ENCODE measurements at regions not wholly inside any gene's neighbourhood (a gene's known extent, or its start where the extent isn't known, plus 50 kb on each side); places are given as distances from the start of the nearest gene placed in this dataset.
"Not testable (repeated sequence)": the region's sequence is repeated elsewhere in the genome, so short reads cannot be mapped to it uniquely, and the experiment has no call there.

DNA sequence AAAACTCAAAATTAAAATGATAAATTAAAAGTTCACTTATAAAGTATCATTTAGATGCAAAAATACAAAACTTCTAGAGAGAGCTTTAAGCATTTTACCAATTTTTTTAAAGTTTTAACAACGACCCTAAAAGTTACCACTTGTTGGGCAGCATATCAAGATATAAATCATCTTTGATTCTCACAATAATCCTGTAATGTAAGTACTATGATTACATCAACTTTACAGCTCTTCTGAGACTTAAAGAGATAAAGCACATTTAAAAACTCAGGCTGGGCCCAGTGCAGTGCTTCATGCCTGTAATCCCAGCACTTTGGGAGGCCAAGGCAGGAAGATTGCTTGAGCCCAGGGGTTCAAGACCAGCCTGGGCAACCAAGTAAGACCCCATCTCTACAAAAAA, 202.7 kb upstream of the GPC6 start:
- DNase-seq: no peak

DNA sequence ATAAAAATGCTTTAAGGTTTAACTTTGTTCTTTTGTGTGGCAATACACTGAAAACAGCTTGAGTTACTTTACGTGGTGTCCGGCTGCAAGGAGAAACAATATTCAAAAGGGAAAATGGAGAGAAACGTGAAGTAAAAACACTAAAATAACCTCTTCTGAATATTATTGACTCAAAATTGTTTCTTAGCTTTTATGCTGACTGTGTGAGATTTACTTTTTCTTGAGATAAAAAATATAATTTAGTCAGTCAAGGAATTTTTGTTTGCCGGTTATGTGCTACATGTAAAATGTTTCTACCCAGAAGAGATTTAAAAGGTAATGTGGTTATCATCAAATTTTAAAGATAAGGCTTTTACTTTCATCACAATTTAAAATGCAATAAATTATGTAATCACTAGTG, 200.6 kb upstream of the GPC6 start:
- DNase-seq: no peak

DNA sequence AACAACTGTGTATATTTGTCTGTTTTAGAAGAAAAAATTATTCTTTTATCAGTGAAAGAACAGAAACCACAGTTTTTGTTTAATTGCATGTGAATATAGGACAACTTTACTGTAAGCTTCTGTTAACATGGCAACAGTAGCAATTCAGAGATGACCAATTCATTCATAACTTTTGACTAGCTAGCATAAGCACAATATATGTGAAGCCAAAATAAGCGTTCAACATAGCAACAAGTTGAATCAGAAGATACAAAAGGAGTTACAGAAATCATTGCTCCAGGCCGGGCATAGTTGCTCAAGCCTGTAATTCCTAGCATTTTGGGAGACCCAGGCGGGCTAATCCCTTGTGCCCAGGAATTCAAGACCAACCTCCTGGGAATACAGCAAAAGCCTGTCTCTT, 197.1 kb upstream of the GPC6 start:
- DNase-seq: peak; percentile 58

DNA sequence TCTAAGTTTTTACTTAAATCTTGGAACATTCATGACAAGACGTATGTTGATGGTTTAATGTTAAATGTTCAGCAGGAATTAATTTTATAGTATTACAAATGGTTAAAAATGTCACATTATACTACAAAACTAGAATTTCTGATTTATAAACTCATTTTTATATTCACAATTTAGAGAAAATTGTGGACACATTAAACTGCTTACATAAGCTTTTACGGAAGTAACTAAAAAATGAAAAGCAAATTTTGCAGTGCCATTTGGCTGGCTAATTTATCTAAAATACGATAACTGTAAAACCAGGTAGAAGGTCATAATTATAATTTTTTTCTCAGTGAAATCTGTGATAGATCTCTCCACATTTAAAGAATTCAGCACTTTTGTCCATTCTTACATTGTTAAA, 190.2 kb upstream of the GPC6 start:
- DNase-seq: no peak

DNA sequence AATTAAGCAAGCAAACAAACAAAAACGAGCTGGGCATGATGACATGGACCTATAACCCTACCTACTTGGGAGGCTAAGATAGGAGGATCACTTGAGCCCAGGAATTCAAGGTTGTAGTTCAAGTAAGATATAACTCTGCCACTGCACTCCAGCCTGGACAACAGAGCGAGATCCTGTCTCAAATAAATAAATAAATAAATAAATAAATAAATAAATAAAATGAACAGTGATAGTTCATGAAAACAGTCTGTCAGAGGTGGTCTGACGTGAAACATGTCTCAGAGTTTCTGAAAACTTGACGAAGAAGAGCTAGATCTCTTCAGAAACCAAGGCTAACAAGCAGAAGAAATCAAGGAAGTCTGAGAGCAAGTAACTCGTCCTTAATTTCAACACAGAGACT, 188.8 kb upstream of the GPC6 start:
- no peak for DNase-seq

DNA sequence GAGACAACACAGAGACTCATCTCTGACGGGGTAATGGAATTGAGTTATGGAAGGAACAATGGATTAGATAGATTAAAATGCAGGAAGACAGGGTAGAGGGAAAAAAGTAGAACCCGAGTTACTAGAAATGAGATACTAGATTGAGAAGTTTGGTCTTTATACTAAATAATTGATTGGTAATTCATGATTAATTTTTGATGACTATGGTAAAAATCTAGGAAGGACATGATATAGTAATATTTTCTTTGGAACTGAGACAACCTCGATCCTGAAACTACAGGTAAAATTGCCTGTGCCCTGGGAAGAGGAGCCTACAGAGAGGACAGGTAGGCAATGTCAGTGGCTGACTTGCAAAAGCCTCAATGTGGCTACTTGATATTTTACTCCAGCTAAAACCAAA, 188.4 kb upstream of the GPC6 start:
- DNase-seq: no peak

DNA sequence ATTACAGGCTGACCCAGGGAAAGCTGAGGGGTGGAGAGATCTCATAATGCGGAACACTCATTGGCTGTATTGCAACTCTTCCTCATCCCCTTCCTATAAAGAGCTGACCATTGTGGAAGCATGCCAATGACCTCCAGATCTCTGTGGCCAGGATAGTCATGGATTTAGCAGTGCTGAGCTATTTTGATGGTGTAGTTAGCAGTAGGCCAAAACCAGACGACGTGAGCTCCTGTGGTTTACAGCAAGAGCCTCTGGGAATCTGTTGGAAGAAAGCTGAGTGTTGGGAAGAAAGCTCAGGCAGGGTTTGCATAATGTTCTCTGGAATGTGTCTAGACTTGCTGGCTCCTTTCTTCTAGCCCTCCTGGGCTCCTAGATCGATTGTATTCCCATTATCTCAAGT, 187.5 kb upstream of the GPC6 start:
- DNase-seq: peak; percentile 77

DNA sequence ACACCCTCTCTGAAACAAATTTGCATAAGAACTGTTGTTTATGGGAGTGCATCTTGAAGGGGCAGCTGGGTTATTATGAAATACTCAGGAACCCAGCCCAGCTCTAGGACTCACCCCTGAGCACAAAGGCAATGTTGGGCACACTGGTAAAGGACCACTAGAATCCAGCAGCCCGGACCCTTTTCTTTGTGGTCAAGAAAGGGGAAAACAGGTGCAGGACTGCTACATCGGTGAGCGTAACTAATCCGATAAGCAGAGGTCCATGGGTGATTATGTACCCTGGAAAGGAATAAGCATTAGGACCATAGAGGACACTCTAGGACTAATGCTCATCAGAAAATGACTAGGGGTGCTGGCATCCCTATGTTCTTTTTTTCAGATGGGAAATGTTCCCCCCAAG, 185.0 kb upstream of the GPC6 start:
- DNase-seq: not testable (repeated sequence)

DNA sequence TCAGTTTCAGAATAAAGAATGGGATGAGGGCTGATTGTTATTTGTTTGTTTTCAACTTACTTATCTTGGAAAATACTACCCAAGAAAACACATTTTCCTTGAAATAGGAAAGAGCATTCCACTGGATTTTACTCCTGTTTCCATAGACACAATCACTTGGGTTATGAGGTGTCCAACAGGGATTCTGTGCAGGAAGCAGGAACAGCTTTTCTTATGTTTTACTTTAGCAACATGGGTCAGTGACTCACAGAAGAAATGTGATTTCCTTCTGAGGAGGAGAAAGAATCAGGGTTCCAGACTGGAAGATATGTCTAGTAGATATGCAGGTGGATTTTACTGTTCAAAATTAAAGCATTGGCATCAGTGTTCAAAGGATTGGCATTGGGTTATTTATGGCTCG, 180.8 kb upstream of the GPC6 start:
- peak; percentile 13 for DNase-seq

DNA sequence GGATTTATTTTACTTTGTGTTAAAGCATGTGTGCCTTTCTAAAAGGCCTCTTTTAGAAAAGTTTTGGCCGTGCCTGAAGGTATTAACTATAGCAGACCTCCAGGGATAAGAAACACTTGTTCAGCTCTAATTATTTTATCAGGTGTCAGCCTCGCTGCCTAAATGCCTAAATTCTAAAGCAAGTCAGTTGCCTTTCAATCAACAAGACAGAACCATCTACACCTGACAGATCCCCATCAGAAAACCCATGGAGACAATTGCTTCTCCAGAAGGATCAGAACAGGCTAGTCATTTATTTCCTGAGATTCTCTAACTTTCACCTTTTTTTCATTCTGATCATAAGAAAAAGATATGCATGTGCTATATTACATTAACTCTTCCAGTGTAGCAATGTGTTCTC, 171.4 kb upstream of the GPC6 start:
- no peak for DNase-seq

DNA sequence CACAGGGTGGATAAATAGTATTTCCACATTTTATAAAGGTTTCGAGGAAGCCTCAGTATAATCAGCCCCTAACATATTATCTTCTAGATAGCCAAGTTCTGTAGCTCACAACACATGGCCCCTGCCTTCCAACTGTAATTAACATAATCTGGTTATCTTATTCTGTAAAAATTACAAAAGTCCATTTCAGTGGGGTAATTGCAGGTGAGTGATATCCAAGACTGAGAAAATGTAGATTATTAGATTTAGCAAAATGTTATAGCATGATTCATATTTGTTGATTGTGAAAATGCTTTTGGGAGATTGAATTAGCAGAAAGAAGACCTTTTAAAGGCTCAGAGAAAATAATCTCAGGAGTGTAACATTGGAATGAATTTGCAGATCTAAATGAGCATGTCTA, 168.3 kb upstream of the GPC6 start:
- no peak for DNase-seq

DNA sequence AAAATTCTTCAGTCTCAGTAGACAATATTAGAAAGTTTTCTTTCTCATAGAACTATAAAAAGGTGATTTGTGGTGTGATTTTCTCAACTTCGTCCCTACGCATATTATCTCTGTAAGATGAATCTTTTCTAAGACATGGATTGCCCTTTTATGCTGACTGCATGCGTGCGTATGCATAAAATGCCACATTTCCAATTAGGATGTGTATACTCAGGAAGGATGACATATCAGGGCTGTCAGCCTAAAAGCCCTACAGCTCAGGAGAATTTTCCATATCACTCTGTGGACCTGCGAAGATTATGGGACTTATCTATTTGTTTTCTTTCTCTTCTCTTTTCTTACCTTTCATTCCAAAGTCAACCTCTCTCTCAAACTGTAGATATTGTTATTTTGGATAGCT, 166.5 kb upstream of the GPC6 start:
- no peak for DNase-seq

DNA sequence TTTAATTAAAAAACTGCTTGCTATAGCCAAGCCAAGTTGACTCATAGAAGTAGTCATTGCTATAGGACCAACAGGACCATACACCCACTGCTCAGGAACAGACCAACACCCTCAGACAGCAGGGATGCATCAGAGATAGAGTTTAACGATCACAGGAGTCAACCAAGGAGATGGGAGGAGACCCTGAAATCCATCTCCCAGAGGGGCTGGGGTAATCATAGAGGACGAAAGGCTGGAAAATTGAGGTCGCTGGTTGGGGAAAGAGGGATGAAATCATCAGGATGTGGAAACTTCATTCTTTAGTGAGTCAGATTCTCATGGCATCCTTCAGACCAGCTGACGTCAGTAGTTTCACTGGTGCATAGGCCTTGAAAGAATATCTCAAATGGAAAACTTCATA, 160.4 kb upstream of the GPC6 start:
- peak; percentile 85 for DNase-seq

DNA sequence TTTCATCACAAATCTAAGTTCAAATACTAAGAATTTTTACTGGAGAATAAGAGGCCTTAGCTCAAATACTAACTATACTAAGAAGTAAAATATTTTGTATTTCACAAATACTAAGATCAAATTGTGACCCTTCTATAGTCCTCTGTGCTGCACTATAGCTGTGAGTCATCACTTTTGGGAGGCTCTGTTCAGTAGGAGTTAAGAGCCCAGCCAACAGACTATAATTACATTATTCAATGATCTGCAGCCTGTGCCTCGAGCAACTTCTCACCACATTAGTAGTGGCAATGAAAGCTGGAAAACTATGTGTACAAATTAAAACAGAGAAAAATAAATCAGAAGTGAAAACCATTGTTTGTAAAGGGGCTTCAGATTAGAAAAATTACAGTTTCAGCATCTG, 147.3 kb upstream of the GPC6 start:
- peak; percentile 54 for DNase-seq

DNA sequence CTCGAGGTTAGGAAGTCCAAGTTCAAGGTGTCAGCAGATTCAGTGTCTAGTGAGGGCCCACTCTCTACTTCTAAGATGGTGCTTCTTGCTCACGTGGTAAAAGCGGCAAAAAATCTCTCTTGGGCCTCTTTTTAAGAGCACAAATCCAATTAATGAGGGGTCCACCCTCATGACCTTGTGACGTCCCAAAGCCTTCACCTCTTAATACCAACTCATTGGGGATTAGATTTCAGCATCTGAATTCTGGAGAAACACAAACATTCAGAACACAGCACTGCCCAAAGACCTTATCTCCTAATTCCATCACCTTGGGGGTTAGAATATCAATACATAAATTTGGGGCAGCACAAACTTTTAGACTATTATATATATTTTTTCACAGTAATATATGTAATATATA, 146.4 kb upstream of the GPC6 start:
- no peak for DNase-seq

DNA sequence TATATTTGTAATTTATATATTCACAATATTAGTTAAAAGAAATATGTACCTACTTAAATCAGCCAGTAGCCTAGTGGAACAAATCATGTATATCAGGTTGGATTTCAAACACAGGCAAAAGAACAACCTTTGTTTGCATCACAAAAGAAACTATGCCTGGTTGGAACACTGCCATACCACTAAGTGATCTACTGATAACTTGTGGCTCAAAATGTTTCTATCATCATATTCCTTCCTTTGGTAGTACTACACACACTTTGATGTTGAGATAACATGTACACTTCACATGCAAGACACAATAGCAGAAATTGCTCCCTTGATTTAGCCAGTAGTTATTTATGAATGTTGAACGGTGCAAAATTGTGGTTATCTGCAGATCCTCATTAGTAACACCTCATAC, 146.0 kb upstream of the GPC6 start:
- peak; percentile 46 for DNase-seq

DNA sequence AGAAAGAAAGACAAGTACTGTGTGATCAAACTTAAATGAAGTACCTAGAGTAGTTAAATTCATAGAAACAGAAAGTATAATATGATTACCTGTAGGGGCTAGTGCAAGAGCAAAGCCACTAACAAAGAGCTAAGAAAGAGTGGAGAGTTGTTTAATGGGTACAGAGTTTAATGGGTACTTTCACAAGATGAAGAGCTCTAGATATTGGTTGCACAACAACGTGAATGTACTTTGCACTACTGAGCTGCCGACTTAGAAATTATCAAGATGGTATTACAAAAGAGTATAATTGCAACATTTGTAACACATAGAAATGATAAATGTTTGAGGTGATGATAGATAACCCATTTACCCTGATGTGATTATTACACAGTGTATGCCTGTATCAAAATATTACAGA, 140.3 kb upstream of the GPC6 start:
- DNase-seq: no peak

DNA sequence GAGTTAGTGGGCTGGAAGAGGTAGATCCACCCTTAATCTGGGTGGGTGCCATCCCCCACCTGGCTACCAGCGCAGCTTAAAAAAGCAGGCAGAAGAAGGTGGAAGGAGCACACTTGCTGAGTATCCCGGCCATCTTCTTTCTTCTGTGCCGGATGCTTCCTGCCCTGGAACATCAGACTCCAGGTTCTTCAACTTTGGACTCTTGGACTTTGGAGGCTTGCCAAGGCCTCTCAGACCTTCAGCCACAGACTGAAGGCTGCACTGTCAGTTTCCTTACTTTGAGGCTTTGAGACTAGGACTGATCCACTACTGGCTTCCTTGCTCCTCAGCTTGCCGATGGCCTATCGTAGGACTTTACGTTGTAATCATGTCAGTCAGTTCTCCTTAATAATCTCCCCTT, 127.6 kb upstream of the GPC6 start:
- no peak for DNase-seq

DNA sequence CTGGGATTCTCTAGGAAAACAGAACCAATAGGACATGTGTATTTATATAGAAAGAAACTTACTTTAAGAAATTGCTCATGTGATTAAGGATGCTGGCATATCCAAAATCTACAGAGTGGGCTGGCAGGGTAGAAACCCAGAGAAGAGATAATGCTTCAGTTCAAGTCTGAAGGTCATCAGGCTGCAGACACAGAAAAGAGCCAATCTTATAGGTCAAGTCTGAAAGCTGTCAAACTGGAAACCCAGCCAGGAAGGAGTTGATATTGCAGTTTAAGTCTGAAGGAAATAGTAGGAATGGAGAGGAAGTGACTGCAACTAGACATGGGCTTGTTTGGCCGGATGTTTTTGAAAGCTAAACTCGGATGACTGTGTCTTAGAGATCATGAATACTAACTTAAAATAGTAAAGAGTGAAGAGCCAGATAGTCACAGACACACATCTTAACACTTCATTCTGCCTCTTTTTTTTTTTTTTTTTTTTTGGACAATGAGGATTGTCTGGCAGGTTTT, 125.3 kb upstream of the GPC6 start:
- DNase-seq: no peak

DNA sequence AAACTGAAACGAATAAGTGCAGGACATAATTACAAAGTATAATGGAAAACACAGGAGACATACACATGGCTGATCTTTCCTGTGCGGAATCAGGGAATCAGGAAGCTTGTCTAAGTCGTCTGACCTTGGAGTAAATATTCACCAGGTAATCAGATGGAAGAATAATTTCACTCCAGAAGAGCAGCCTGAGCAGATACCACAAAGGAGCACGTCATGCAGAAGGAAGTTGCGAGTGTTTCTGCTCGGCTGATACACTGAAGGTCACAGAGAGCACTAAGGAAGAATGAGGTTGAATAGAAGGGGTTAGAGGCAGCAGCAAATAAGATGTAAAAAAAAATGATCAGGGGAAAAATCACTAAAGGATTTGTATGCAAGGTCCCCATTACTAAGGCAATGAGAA, 122.3 kb upstream of the GPC6 start:
- DNase-seq: no peak

DNA sequence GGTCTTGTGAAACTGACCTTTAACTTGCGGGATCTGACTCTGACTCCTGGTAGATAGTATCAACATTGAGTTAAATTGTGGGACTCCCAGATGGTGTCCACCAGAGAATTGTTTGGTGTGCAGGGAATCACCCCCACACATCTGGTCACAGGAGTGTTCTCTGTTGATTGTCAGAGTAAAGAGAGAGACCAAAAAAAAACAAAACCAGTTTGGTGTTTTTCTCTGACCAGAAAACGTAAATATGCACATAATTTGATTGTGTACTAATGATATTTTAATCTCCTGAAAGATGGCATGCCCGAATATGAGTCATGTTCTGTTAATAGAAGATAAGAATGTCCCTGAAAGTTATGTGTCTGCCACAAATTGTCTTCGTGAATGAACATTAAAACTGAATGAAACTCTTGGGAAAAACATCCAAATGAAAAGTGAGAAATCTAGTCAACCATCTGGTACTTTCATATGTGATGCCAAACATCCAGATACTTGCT, 118.5 kb upstream of the GPC6 start:
- peak; percentile 14 for DNase-seq

DNA sequence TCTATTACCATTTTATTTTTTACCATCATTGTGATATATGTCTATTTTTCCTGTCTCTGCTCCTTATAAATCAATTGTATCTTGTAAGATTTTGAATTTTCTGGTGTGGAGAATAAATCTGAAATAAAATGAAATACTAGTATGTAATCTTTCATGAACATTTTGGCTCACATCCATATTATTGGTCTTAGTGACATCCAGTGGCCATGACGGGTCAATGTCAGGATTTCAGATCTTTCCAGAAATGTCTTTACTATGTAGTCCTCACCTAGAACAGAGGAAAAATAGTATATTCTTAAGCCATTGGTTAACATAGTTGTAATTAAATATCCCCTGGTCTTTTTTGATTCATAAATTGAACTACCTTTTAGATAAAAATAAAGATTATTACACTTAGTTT, 109.8 kb upstream of the GPC6 start:
- DNase-seq: peak; percentile 3

DNA sequence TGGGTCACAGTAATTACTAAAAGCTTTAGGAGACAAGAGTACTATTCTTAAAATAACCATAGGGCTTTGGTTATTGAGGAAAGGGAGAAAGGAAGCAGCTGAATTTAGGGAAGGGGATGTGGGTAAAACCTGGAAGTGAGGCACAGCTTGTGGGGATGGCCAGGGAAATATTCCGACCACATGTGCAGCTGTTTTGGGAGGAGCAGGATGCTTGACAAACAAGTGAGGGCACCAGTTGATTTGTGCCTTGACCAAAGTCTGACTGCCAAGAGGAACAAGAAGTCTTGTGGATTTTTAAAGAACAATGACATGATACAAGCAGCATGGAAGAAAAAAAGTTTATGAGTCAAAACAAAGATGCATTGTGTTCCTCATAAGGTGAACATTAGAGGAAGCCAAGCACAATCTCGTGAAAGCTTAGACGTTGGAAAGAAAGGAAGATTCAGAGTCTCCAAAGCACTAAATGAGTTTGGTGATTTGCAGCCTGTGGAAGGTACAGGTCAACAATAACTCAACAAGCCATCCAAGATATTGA, 108.5 kb upstream of the GPC6 start:
- no peak for DNase-seq

DNA sequence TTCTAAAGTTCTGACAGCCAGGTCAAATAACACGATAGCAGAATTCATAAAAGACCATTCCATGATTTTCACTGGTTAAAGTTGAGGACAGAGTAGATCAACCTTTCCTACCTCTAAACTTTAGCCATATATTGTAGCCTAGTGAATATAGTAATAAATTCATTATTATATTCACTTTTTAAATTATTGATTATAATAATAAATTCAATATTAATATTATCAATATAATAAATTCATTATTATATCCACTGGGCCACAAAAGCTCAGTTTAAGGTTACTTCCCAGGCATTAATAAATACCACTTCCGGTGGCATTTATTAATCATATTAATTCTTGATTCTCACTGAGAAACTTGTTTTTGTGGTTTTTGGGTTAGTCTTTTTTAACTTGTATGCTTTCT, 85.7 kb upstream of the GPC6 start:
- DNase-seq: no peak

DNA sequence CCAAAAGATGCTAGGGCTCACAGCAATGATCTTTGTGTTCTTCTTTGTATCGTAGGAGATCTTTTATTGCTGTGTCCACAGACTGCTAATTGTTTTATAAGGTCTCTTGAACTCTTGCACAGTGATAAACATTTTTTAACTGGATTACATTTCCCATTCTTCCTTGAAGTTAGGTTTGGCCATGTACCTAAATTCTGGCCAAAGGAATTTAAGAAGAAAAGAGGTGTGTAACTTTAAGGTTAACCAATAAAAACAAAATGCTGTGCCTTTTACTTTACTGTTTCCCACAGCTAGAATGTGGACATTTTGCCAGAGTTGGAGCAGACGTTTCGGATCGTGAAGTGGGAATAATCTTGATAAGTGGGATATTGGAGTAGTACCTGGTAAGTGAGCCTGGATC, 82.6 kb upstream of the GPC6 start:
- DNase-seq: no peak

DNA sequence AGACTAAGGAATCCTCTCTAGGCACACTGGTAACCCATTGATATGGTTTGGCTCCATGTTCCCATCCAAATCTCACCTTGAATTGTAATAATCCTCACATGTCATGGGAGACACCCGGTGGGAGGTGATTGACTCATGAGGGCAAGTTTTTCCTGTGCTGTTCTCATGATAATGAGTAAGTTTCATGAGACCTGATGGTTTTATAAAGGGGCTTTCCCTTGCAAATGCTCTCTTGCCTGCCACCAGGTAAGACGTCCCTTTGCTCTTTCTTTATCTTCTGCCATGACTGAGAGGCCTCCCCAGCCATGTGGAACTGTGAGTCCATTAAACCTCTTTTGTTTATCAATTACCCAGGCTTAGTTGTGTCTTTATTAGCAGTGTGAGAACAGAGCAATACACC, 81.4 kb upstream of the GPC6 start:
- DNase-seq: no peak

Measured in fibroblast of skin of right biceps (primary cell).